ENCODE measurements at regions not wholly inside any gene's neighbourhood (a gene's known extent, or its start where the extent isn't known, plus 50 kb on each side); places are given as distances from the start of the nearest gene placed in this dataset.
"Not testable (repeated sequence)": the region's sequence is repeated elsewhere in the genome, so short reads cannot be mapped to it uniquely, and the experiment has no call there.

DNA sequence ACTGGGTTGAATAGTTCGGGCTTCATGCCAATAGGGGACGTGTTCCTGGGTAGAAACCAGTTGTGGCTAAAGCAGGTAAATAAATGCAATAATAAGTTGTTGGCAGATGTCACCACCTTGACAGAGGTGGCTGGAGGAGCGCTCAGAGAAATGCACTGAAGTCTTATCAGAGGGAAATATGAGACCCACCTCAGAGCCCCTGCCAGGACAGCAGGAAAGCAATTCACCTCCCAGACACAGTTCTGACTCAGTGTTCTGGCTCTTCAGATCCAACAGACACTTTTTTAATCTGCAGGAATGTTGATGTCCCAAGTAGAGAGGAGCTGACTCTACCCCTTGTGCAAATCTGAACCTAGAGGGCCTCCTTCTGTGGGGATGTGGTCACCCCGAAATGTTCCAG is 687.1 kb upstream of the FBXO33 start:
- FAIRE-seq (no peak), DNase-seq (ENCODE audit: extremely low spot score, insufficient read length, low read depth) (no peak)

DNA sequence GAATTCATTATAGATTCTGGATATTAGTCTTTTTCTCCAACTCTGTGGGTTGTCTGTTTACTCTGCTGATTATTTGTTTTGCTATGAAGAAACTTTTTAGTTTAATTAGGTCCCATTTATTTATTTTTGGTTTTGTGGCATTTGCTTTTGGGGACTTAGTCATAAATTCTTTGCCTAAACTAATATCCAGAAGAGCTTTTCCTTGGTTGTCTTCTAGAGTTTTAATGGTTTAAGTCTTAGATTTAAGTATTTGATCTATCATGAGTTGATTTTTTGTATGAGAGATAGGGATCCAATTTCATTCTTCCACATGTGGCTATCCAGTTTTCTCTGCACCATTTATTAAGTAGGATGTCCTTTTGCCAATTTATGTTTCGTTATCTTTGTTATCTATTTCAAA is 683.4 kb upstream of the FBXO33 start:
- FAIRE-seq (no peak), DNase-seq (ENCODE audit: extremely low spot score, insufficient read length, low read depth) (no peak)

- no peak for FAIRE-seq
- no peak for DNase-seq (ENCODE audit: extremely low spot score, insufficient read length, low read depth)
These were observed 681.4 kb upstream of the FBXO33 start for GRCh38 chr14:40113671-40114070.

DNA sequence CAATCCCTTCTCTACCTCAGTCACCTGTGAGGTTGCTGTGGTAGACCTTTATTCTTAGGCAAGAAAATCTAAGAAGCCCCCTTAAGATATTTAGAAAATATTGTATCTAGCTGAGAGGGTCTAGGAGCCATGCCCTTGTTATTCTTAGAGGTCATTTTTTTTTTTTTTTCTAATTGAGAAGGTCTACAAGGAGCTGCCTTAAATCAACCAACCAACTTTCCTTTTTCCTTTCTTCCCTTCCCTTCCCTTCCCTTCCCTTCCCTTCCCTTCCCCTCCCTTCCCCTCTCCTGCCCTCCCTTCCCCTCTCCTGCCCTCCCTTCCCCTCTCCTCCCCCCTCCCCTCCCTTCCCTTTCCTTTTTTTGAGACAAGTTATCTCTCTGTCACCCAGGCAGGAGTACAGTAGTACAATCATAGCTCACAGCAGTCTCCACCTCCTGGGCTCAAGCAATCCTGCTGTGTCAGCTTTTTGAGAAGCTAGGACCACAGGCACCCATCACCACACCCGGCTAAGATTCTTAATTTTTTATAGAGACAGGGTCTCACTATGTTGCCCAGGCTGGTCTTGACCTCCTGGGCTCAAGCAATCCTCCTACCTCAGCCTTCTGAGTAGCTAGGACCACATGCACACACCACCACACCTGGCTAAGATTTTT is 668.4 kb upstream of the FBXO33 start:
- FAIRE-seq = no peak
- no peak for DNase-seq (ENCODE audit: extremely low spot score, insufficient read length, low read depth)

- DNase-seq (ENCODE audit: extremely low spot score, insufficient read length, low read depth) (no peak), FAIRE-seq (no peak)
These were observed 667.1 kb upstream of the FBXO33 start for GRCh38 chr14:40099316-40099715.

DNA sequence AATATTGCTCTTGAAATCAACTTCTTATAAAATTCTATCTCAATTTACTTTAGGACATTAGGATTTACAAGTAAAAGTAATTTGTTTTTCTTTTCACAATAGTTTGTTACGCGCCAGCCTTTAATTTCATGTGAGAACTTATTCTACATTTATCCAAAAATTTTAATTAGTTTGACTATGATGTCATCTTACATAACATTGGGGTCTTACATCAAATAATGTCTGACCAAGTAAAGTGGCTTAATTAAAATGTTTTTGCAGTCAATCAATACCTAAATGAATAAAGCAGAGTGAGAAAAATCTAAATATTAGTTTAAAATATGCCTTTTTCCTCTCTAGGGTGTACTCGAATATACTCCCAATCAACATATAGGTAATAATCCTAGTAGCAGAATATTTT is 666.2 kb upstream of the FBXO33 start:
- no peak for DNase-seq (ENCODE audit: extremely low spot score, insufficient read length, low read depth)
- no peak for FAIRE-seq

- no peak for FAIRE-seq
- no peak for DNase-seq (ENCODE audit: extremely low spot score, insufficient read length, low read depth)
These were observed 664.7 kb upstream of the FBXO33 start for GRCh38 chr14:40096968-40097367.

- FAIRE-seq = no peak
- DNase-seq (ENCODE audit: extremely low spot score, insufficient read length, low read depth) = no peak
These were observed 661.6 kb upstream of the FBXO33 start for GRCh38 chr14:40093800-40094199.

- DNase-seq (ENCODE audit: extremely low spot score, insufficient read length, low read depth) (no peak), FAIRE-seq (no peak)
These were observed 641.9 kb upstream of the FBXO33 start for GRCh38 chr14:40074169-40074568.

DNA sequence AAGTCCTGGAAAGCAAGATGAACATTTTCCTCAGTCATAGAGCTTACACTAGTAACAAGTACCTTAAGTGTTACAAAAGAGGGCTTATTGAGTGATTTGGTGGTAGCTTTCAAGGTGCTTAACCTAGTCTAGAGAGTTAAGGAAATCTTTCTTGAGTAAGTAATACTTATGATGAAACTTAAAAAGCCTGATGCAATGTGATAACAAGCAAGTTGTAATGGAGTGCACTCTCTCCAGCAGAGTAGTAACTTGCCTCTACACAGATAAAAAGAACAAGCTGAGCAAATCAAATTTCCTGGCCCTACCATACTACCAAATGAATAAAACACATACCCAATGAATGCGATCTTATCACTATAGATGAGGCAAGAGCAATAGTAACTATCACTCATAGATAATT is 639.9 kb upstream of the FBXO33 start:
- FAIRE-seq (no peak), DNase-seq (ENCODE audit: extremely low spot score, insufficient read length, low read depth) (no peak)

GRCh38 chr14:40058901-40059897 is 627.0 kb upstream of the FBXO33 start:
- FAIRE-seq = no peak

DNA sequence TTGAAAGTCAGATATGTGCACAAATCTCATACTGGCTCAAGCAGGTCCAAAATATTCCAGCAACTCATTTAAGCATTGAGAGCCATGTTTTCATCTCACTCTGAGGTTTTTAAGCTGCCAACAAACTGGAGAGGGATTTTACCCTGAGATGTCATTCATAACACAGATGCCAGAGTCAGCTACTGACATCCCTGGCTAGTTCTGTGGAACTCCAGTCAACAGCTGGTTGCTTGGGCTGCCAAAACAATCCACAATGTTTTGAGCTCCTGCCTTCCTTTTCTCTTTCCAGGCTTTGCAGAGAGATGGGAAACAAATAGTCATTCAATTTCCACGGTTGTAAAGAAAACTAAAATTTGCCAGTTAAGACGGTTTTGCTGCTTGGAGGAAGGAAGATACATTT is 621.2 kb upstream of the FBXO33 start:
- FAIRE-seq (no peak), DNase-seq (ENCODE audit: extremely low spot score, insufficient read length, low read depth) (no peak)

More at GRCh38 chr14:40058901-40059897, 627.0 kb upstream of the FBXO33 start:
- no peak for DNase-seq (ENCODE audit: extremely low spot score, insufficient read length, low read depth)

DNA sequence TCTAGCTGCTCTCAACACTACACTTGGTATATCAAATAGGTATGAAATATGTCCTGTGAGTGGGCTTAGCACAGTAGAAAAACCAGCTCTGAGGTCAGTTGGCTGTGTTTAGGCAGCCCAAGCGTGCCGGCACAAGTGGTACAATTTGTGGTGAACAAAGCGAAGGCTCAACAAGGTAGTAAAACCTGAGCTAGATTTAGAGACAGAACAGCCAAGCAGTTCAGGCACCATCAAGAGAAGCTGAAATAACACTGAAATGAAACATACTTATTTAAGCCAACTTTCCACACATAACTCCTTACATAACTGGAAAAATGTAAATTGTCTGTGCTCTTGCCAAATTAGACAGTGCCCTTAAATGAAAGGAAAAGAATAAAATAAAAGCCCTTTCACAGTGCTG is 596.8 kb upstream of the FBXO33 start:
- FAIRE-seq = no peak
- DNase-seq (ENCODE audit: extremely low spot score, insufficient read length, low read depth) = no peak

DNA sequence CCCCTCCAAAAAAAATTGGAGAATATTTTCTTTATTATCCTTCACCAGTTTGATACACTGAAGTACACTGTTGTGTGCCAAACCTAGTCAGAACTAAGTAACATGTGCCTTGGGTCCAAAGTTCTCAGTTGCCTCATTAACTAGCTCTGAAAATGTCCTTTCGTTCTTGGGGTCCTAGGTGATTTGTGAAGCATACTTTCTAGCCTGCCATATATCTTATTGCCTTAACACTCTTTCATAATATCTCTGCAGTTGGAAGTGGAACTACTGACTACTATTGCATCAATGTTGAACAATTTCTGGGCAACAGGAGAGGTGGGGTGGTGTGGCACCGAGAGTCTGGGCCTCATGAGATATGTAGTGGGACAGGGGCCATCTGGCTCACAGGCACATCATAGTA is 592.9 kb upstream of the FBXO33 start:
- DNase-seq (ENCODE audit: extremely low spot score, insufficient read length, low read depth) = no peak
- no peak for FAIRE-seq

DNA sequence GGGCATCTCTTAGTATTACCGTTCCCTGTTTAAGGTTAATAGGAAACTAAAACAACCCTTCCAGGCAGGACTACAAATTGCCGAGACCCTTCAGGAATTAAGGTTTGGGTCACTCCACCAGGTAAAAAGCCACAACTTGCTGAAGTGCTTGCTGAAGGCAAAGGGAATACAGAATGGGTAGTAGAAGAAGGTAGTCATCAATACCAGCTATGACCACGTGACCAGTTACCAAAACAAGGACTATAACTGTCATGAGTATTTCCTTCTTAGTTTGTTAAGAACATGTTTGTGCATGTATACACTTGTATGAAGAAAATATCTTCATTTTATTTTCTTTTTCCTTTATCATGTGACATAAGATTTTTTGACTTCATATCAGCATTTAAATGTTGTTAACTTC is 578.7 kb upstream of the FBXO33 start:
- no peak for DNase-seq (ENCODE audit: extremely low spot score, insufficient read length, low read depth)

GRCh38 chr14:40009771-40010170 is 577.5 kb upstream of the FBXO33 start:
- DNase-seq (ENCODE audit: extremely low spot score, insufficient read length, low read depth) (no peak), FAIRE-seq (no peak)

More for the DNA sequence above, 578.7 kb upstream of the FBXO33 start:
- FAIRE-seq = no peak

DNA sequence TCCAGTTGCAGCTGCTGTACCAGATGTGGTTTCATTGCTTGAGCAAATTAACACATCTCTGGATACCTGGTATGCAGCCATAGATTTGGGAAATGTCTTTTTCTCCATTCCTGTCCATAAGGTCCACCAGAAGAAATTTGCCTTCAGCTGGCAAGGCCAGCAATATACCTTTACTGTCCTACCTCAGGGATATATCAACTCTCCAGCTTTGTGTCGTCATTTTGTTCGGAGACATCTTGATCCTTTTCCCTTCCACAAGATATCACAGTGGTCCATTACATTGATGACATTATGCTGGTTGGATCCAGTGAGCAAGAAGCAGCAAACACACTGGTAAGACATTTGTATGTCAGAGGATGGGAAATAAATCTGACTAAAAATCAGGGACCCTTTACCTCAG is 576.1 kb upstream of the FBXO33 start:
- FAIRE-seq = not testable (repeated sequence)

DNA sequence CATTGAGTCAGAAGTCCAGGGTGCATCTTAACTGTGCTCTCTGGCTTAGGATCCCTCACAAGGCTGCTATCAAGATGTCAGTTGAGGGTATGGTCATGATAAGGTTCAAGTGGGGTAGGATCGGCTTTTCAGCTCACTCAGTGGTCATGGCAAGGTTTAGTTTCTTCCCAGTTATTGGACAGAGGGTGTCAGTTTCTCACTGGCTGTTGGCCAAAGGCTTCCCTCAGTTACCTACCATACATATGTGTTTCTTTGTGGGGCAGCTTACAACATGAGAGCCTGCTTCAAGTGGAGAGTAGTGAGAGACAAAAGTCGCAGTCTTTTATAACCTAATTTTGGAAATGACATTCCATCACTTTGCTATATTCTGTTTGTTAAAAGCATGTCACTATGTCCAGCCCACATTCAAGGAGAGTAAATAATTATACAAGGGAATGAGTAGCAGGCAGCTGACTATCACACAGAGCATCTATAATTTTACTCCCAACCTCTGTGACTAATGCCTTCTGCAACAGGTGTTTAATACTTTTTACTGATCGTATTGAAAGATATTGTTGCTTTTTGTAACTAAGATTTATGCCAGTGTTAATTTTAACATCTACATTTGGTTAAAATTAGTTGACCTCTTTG is 572.8 kb upstream of the FBXO33 start:
- DNase-seq (ENCODE audit: extremely low spot score, insufficient read length, low read depth) (no peak), FAIRE-seq (no peak)

More for the DNA sequence above, 576.1 kb upstream of the FBXO33 start:
- not testable (repeated sequence) for DNase-seq (ENCODE audit: extremely low spot score, insufficient read length, low read depth)

DNA sequence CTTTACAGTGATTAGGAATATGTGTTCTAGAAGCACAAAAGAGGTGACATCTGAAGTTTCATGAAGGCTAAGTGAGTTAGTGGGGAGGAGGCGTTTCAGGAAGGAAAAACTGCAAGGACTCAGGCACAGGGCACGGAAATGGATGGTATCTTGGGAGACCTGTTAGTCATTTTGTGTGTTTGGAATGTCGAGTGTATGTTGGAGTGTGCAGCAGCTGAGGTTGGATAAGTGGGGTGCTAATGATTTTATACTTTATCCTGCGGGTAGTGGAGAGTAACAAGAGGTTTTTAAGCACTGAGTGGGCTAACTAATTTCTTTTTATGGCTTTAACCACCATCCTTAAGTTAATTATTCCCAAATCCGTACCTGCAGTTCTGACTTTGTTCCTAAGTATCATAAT is 571.5 kb upstream of the FBXO33 start:
- DNase-seq (ENCODE audit: extremely low spot score, insufficient read length, low read depth) = no peak
- no peak for FAIRE-seq

- FAIRE-seq = no peak
- no peak for DNase-seq (ENCODE audit: extremely low spot score, insufficient read length, low read depth)
These were observed 566.6 kb upstream of the FBXO33 start for GRCh38 chr14:39998854-39999253.

- FAIRE-seq = no peak
- DNase-seq (ENCODE audit: extremely low spot score, insufficient read length, low read depth) = no peak
These were observed 565.9 kb upstream of the FBXO33 start for GRCh38 chr14:39998114-39998513.
